ENCODE measurements at regions not wholly inside any gene's neighbourhood (a gene's known extent, or its start where the extent isn't known, plus 50 kb on each side); places are given as distances from the start of the nearest gene placed in this dataset.
"Not testable (repeated sequence)": the region's sequence is repeated elsewhere in the genome, so short reads cannot be mapped to it uniquely, and the experiment has no call there.

DNA sequence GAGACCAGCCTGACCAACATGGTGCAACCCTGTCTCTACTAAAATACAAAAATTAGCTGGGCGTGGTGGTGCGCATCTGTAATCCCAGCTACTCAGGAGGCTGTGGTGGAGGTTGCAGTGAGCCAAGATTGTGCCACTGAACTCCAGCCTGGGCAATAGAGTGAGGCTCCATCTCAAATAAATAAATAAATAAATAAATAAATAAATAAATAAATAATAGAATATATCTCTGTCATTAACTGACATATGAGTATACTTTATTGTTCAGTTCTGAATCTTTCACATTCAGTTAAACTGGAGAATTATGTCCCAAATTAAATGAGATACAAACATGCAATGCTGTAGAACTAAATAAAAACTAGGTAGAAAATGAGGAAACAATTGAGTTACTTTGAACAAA is 501.2 kb downstream of the PCDH11X start:
- not testable (repeated sequence) for H3K27me3 Mint-ChIP-seq (ENCODE audit: low read depth); H2BK20ac ChIP-seq (ENCODE audit: low read depth, low read length, poor library complexity, severe bottlenecking); H3K4me3 Mint-ChIP-seq; H3K56ac ChIP-seq (ENCODE audit: insufficient read length, low read depth, low read length); H3K4me1 Mint-ChIP-seq; H4K91ac ChIP-seq (ENCODE audit: insufficient read length, low read depth, low read length); H3K4me2 ChIP-seq (ENCODE audit: insufficient read depth, insufficient read length, low read length); H3K27me3 ChIP-seq (ENCODE audit: insufficient read depth, low read length); H3K4ac ChIP-seq (ENCODE audit: low read depth, low read length); H2BK15ac ChIP-seq (ENCODE audit: low read depth, low read length); H3K27ac ChIP-seq (ENCODE audit: insufficient read length, low read depth, low read length); H4K5ac ChIP-seq (ENCODE audit: insufficient read length, low read depth, low read length); H2BK5ac ChIP-seq (ENCODE audit: insufficient read length, low read length); H4K20me1 ChIP-seq (ENCODE audit: control insufficient read depth, insufficient read depth, insufficient read length); H3K9me3 ChIP-seq (ENCODE audit: control insufficient read depth, low read depth, low read length); H2BK120ac ChIP-seq (ENCODE audit: low read depth, low read length, poor library complexity, severe bottlenecking); H4K8ac ChIP-seq (replicated peaks; ENCODE audit: insufficient read length, low read depth, low read length); H3K79me1 ChIP-seq (ENCODE audit: insufficient read depth, low read depth, low read length, poor library complexity, severe bottlenecking); H2BK12ac ChIP-seq (ENCODE audit: insufficient read length, low read depth, low read length); H3K18ac ChIP-seq (ENCODE audit: insufficient read length, low read depth, low read length); H3K23me2 ChIP-seq (ENCODE audit: insufficient read length, low read depth, low read length, poor library complexity, severe bottlenecking); DNase-seq; H3K9ac ChIP-seq (ENCODE audit: extremely low read depth, insufficient read length, low read length); H3K14ac ChIP-seq (ENCODE audit: insufficient read depth, low read length); H3K79me2 ChIP-seq (ENCODE audit: insufficient read depth, low read length); H2AFZ ChIP-seq (ENCODE audit: low read length); H3T11ph ChIP-seq (ENCODE audit: low read length); H3K23ac ChIP-seq (ENCODE audit: insufficient read length, low read depth, low read length); H3K4me1 ChIP-seq (ENCODE audit: insufficient read depth, low read length); H2AK5ac ChIP-seq (ENCODE audit: insufficient read length, low read length); H3K27ac Mint-ChIP-seq
- H3K36me3 Mint-ChIP-seq (ENCODE audit: insufficient read depth in 1 of 3, low read depth in 3 of 3): peaks cover 38 to 45% (median 45%) of the 10 kb centered on the region in 3 experiments
- H3K9me3 Mint-ChIP-seq: peaks cover 37 to 50% of the 10 kb centered on the region in 2 experiments
- no CpG with 5 or more reads among the region's 2 CpGs for WGBS (ENCODE audit: extremely low coverage, insufficient read length, low lambda C conversion rate)

All from H9 (cell line).